ENCODE measurements at regions not wholly inside any gene's neighbourhood (a gene's known extent, or its start where the extent isn't known, plus 50 kb on each side); places are given as distances from the start of the nearest gene placed in this dataset.

DNA sequence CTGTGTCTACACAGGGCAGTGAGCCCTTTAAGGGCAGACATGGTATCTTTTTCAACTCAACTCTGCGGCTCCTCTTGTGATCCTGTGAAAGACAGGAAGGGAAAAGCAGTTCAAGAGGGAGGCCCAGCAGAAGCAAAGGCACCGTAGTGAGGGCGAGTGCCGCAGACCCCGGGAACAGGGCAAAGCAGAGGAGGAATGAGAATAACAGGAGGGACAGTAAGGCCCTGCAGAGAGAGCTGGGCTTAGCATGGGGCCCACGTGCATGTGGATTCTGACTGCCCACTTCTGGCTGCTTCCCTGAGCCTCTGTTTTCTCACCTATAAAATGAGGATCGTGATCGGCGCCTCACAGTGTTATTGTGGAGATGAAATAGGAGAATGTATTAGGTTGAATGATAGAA lies 409.3 kb downstream of the PTPRU start:
- no peak for ATAC-seq

DNA sequence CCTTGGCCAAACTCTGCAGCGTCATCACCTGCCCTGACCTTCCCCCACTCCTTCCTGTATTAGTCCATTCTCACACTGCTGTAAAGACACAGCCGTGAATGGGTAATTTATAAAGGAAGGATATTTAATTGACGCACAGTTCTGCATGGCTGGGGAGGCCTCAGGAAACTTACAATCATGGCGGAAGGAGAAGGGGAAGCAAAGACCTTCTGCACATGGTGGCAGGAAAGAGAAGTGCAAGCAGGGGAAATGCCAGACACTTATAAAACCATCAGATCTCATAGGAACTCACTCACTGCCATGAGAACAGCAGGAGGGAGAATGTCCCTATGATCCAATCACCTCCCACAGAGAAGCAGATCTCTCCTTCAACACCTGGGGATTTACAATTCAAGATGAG lies 408.5 kb downstream of the PTPRU start:
- DNase-seq (no peak), ATAC-seq (no peak)
- TF ChIP-seq, protein P1, sequence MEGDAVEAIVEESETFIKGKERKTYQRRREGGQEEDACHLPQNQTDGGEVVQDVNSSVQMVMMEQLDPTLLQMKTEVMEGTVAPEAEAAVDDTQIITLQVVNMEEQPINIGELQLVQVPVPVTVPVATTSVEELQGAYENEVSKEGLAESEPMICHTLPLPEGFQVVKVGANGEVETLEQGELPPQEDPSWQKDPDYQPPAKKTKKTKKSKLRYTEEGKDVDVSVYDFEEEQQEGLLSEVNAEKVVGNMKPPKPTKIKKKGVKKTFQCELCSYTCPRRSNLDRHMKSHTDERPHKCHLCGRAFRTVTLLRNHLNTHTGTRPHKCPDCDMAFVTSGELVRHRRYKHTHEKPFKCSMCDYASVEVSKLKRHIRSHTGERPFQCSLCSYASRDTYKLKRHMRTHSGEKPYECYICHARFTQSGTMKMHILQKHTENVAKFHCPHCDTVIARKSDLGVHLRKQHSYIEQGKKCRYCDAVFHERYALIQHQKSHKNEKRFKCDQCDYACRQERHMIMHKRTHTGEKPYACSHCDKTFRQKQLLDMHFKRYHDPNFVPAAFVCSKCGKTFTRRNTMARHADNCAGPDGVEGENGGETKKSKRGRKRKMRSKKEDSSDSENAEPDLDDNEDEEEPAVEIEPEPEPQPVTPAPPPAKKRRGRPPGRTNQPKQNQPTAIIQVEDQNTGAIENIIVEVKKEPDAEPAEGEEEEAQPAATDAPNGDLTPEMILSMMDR (IDR thresholded peaks at IDR 0.05): no peak
- intact Hi-C loops (cut with DNase I, micrococcal nuclease): no loop called here
- no peak overlapping the region for H3K4me3 ChIP-seq
- H3K9me3 ChIP-seq: no peaks in the 10 kb centered on the region
- no peaks in the 10 kb centered on the region for H3K4me1 ChIP-seq (ENCODE audit: low read depth)
- no peaks in the 10 kb centered on the region for H3K36me3 ChIP-seq (ENCODE audit: low read depth)

More for the DNA sequence above, 409.3 kb downstream of the PTPRU start:
- H3K9me3 ChIP-seq: no peaks in the 10 kb centered on the region
- DNase-seq: no peak
- TF ChIP-seq, protein P1 (IDR thresholded peaks at IDR 0.05): no peak
- intact Hi-C loops (cut with DNase I, micrococcal nuclease): no loop called here
- no peaks in the 10 kb centered on the region for H3K4me1 ChIP-seq (ENCODE audit: low read depth)
- no peaks in the 10 kb centered on the region for H3K36me3 ChIP-seq (ENCODE audit: low read depth)
- H3K4me3 ChIP-seq: no peak overlapping the region

DNA sequence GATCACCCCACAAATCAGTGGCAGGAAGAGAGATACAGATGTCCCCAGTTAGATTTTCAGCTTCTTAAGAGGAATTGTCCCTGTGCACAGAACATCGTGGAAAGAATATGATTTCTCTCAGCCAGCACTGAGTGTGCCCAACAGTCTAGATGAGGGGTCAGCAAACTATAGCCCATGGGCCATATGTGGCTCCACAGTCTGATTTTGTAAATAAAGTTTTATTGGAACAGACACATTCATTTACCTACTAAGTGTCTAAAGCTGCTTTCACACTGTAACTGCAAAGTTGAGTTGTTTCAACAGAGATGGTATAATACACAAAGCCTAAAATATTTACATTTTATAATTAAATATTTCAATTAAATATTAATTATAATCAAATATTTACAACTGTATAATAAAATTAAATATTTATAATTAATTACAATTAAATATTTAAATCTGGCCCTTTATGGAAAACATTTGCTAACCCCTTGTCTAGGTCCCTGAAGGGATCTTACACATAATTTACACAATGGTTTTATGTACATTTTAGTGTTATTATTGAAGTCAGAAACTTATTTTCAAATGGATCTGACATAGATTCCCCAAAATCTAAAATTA lies 407.6 kb downstream of the PTPRU start:
- intact Hi-C loops (cut with DNase I, micrococcal nuclease): no loop called here

DNA sequence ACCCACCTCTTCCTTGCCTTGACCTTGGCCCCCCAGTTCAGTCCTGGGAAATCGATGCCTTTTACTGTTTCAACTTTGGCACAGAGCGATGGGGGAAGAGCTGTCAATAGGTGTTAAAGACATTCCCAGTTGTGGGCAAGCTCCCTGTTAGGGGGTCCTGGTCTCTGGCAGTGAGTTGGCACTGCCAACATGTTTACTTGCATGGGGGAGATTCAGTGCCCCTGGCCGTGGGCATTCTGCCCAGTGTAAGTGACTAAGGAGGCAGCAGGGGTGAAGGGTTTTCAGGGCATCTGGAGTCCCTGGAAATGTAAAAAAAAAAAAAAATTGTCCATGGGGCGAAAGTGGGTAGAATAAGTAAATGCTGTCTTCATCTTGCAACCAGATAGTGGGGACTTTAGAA lies 407.0 kb downstream of the PTPRU start:
- no peaks in the 10 kb centered on the region for H3K36me3 ChIP-seq (ENCODE audit: low read depth)
- no peaks in the 10 kb centered on the region for H3K4me1 ChIP-seq (ENCODE audit: low read depth)
- no peak overlapping the region for H3K4me3 ChIP-seq
- H3K9me3 ChIP-seq: no peaks in the 10 kb centered on the region
- ATAC-seq (no peak), DNase-seq (no peak)
- TF ChIP-seq, protein P1 (IDR thresholded peaks at IDR 0.05): no peak
- intact Hi-C loops (cut with DNase I, micrococcal nuclease): no loop called here

More for the DNA sequence above, 407.6 kb downstream of the PTPRU start:
- Histone ChIP-seq H3K36me3 (ENCODE audit: low read depth) (no peaks in the 10 kb centered on the region), H3K4me3 (no peak overlapping the region), H3K4me1 (ENCODE audit: low read depth) (no peaks in the 10 kb centered on the region), H3K9me3 (no peaks in the 10 kb centered on the region)
- TF ChIP-seq, protein P1 (IDR thresholded peaks at IDR 0.05): no peak
- ATAC-seq (no peak), DNase-seq (no peak)

DNA sequence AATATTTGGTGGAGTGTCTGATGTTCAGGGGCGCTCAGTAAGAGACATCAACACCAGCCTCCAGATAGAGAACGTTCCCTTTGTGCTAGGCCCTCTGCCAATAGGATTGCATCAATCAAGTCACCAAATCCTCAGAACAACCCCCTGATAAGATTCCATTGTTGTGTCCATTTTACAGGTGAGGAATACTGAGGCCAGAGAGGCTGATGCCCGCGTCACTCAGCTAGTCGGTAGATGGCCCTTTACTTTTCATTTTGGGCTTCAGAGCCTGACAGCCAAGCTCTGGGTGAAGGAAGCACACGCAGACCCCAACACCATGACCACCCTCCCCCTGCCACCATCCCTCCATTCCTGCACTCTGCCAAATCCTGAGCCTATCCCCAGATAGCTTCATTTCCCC lies 406.2 kb downstream of the PTPRU start:
- Histone ChIP-seq H3K9me3 (no peaks in the 10 kb centered on the region), H3K4me3 (no peak overlapping the region), H3K36me3 (ENCODE audit: low read depth) (no peaks in the 10 kb centered on the region), H3K4me1 (ENCODE audit: low read depth) (no peaks in the 10 kb centered on the region)
- TF ChIP-seq, protein P1 (IDR thresholded peaks at IDR 0.05): no peak
- intact Hi-C loops (cut with DNase I, micrococcal nuclease): no loop called here
- DNase-seq (no peak), ATAC-seq (no peak)

DNA sequence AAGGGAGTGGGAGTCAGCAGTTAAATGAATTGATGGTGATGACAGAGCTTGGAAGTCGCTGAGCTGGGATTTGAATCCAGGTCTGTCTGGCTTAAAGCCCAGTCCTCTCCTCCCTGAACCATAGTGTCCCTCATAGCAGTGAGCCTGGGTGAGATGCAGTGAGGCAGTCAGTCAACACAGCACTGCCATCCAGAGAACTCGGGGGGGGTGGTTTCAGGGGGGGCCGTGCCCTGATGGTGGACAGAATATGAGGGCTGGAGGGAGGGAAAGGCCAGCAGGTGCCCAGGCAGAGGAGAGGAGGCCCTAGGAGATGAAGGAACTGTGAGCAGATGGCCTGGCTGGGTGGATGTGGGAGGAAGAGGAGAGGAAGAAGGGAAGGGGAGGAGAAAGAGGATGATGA lies 405.6 kb downstream of the PTPRU start:
- no peaks in the 10 kb centered on the region for H3K4me1 ChIP-seq (ENCODE audit: low read depth)
- no peaks in the 10 kb centered on the region for H3K9me3 ChIP-seq
- no peak for ATAC-seq
- H3K4me3 ChIP-seq: no peak overlapping the region
- TF ChIP-seq, protein P1 (IDR thresholded peaks at IDR 0.05): no peak
- no peaks in the 10 kb centered on the region for H3K36me3 ChIP-seq (ENCODE audit: low read depth)
- intact Hi-C loops (cut with DNase I, micrococcal nuclease): no loop called here
- no peak for DNase-seq

Measured in mucosa of descending colon (tissue), 3 donors.